ENCODE measurements at regions not wholly inside any gene's neighbourhood (a gene's known extent, or its start where the extent isn't known, plus 50 kb on each side); places are given as distances from the start of the nearest gene placed in this dataset.

GRCh38 chr5:93145019-93145418 is 436.0 kb downstream of the NR2F1-AS1 start:
- no peak overlapping the region for H3K4me3 ChIP-seq
- no peak overlapping the region for H3K27ac ChIP-seq
- no peaks in the 10 kb centered on the region for H3K9me3 ChIP-seq
- H3K36me3 ChIP-seq = no peaks in the 10 kb centered on the region
- intact Hi-C loops (cut with DNase I) = no loop called here
- DNase-seq (no peak), ATAC-seq (no peak)
- H3K27me3 ChIP-seq = no peaks in the 10 kb centered on the region
- 93% methylated on average over 19 of the region's 19 CpGs for WGBS (ENCODE audit: insufficient coverage, low coverage, low lambda C conversion rate, missing lambda C conversion rate)
- H3K4me1 ChIP-seq = no peaks in the 10 kb centered on the region
- TF ChIP-seq, protein P1, sequence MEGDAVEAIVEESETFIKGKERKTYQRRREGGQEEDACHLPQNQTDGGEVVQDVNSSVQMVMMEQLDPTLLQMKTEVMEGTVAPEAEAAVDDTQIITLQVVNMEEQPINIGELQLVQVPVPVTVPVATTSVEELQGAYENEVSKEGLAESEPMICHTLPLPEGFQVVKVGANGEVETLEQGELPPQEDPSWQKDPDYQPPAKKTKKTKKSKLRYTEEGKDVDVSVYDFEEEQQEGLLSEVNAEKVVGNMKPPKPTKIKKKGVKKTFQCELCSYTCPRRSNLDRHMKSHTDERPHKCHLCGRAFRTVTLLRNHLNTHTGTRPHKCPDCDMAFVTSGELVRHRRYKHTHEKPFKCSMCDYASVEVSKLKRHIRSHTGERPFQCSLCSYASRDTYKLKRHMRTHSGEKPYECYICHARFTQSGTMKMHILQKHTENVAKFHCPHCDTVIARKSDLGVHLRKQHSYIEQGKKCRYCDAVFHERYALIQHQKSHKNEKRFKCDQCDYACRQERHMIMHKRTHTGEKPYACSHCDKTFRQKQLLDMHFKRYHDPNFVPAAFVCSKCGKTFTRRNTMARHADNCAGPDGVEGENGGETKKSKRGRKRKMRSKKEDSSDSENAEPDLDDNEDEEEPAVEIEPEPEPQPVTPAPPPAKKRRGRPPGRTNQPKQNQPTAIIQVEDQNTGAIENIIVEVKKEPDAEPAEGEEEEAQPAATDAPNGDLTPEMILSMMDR (IDR thresholded peaks at IDR 0.05) = no peak
- no peak for TF ChIP-seq POLR2A (IDR thresholded peaks at IDR 0.05)

- H3K27me3 ChIP-seq = no peaks in the 10 kb centered on the region
- H3K9me3 ChIP-seq = no peaks in the 10 kb centered on the region
- no peak overlapping the region for H3K4me3 ChIP-seq
- intact Hi-C loops (cut with DNase I) = no loop called here
- no peaks in the 10 kb centered on the region for H3K36me3 ChIP-seq
- 25% methylated on average over 2 of the region's 2 CpGs for WGBS (ENCODE audit: insufficient coverage, low coverage, low lambda C conversion rate, missing lambda C conversion rate)
- no peak overlapping the region for H3K27ac ChIP-seq
- no peaks in the 10 kb centered on the region for H3K4me1 ChIP-seq
- no peak for TF ChIP-seq POLR2A (IDR thresholded peaks at IDR 0.05)
- TF ChIP-seq, protein P1 (IDR thresholded peaks at IDR 0.05) = no peak
- no peak for ATAC-seq
- DNase-seq = no peak
Observed at GRCh38 chr5:93141969-93142368, 439.1 kb downstream of the NR2F1-AS1 start.

DNA sequence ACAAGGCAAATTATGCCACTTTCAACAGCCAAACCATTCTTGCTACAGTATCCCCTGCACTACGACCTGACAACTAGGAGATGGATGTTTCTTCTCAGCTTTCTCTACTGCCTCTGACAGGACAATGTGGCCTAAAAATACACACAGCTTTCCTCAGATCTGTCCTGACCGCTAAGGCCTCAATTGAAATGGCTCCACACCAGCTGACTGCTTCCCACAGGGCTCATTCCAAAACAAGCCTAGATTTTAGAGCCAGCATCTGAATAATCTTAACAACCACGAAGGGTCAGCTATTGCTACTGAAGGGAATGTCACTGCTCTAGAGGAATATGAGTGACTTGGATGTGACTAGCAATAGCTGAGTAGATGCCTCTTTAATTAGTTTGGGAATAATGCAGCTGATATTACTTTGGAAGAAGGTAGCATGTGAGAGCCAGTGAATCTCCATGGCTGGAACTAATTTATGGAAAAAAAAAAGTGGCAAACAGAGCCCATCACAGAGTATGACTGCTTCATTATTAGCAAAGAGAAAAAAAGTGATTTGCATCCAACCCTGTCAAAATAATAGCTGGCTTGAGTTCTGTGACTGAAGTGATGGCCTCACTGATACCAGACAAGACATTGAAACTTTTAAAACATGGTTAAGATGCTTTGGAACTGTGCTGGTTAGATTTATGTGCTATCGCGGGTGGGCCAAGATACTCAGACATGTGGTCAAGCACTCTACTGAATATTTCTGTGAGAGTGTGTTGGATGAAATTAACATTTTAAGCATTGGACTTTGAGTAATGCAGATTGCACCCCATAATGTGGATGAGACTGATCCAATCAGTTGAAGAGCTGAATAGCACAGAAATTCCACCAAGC is 450.2 kb downstream of the NR2F1-AS1 start:
- 52% methylated on average over 4 of the region's 5 CpGs for WGBS (ENCODE audit: insufficient coverage, low coverage, low lambda C conversion rate, missing lambda C conversion rate)

DNA sequence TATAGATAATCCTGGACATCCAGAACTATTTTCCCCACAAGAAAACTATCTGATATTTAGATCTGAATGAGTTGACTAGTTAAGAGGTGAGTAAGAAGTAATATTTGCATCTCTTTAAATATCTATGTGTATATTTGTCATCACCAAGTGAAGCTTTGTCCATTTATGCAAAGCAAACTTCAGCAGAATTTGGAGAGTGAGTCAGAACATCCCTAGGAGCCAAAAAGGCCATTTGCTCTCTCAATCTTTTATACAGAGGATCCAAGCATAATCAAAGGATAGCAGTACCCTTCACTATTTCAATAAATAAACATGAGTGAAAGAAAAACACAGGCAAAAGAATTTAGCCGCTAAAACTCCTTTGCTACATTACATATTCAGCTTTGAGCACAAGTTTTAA is 454.4 kb downstream of the NR2F1-AS1 start:
- no peaks in the 10 kb centered on the region for H3K36me3 ChIP-seq
- H3K27ac ChIP-seq = no peak overlapping the region
- intact Hi-C loops (cut with DNase I) = no loop called here
- no peaks in the 10 kb centered on the region for H3K27me3 ChIP-seq
- TF ChIP-seq, protein P1 (IDR thresholded peaks at IDR 0.05) = no peak
- no peak for TF ChIP-seq POLR2A (IDR thresholded peaks at IDR 0.05)
- no peak for DNase-seq
- 89% methylated on average over 1 of the region's 1 CpG for WGBS (ENCODE audit: insufficient coverage, low coverage, low lambda C conversion rate, missing lambda C conversion rate)
- H3K4me1 ChIP-seq = no peaks in the 10 kb centered on the region
- no peaks in the 10 kb centered on the region for H3K9me3 ChIP-seq
- no peak overlapping the region for H3K4me3 ChIP-seq
- ATAC-seq = no peak

More for the DNA sequence above, 450.2 kb downstream of the NR2F1-AS1 start:
- intact Hi-C loops (cut with DNase I) = no loop called here
- Histone ChIP-seq H3K4me1 (no peaks in the 10 kb centered on the region), H3K27ac (no peak overlapping the region), H3K9me3 (no peaks in the 10 kb centered on the region), H3K27me3 (no peaks in the 10 kb centered on the region), H3K4me3 (no peak overlapping the region), H3K36me3 (no peaks in the 10 kb centered on the region)
- TF ChIP-seq, protein P1 (IDR thresholded peaks at IDR 0.05) = no peak
- no peak for TF ChIP-seq POLR2A (IDR thresholded peaks at IDR 0.05)
- no peak for DNase-seq
- no peak for ATAC-seq
